Ishikawa (cell line): ENCODE measurements at regions not wholly inside any gene's neighbourhood (a gene's known extent, or its start where the extent isn't known, plus 50 kb on each side); places are given as distances from the start of the nearest gene placed in this dataset.

Experiments
- CEBPB ChIP-seq: IDR thresholded peaks from 2 replicates; pipeline ENCODE4 v1.6.1; 2012
- CREB1 ChIP-seq: IDR thresholded peaks from 2 replicates; pipeline ENCODE4 v1.6.1; 2012; ENCODE audit warnings: low read depth
- EGR1 ChIP-seq: IDR thresholded peaks from 2 replicates; pipeline ENCODE4 v1.6.1; 2012
- EP300 ChIP-seq: IDR thresholded peaks from 2 replicates; pipeline ENCODE4 v1.6.1; 2012; ENCODE audit warnings: borderline replicate concordance
- FOXM1 ChIP-seq: IDR thresholded peaks from 2 replicates; pipeline ENCODE4 v1.6.1; 2012; ENCODE audit warnings: low read depth, borderline replicate concordance
- NFIC ChIP-seq: IDR thresholded peaks from 2 replicates; pipeline ENCODE4 v1.6.1; 2012
- RAD21 ChIP-seq: IDR thresholded peaks from 2 replicates; pipeline ENCODE4 v1.6.1; 2012; ENCODE audit warnings: low read depth
- REST ChIP-seq: IDR thresholded peaks from 2 replicates; pipeline ENCODE4 v1.6.1; 2012; ENCODE audit warnings: low read depth, mild to moderate bottlenecking
- TAF1 ChIP-seq: IDR thresholded peaks from 2 replicates; pipeline ENCODE4 v1.6.1; 2012; ENCODE audit warnings: low read depth, mild to moderate bottlenecking
- TEAD4 ChIP-seq: IDR thresholded peaks from 2 replicates; pipeline ENCODE4 v1.6.1; 2012
- YY1 ChIP-seq: IDR thresholded peaks from 2 replicates; pipeline ENCODE4 v1.6.1; 2012; ENCODE audit warnings: low read depth
- ZBTB7A ChIP-seq: IDR thresholded peaks from 2 replicates; pipeline ENCODE4 v1.6.1; 2012; ENCODE audit warnings: low read depth

GRCh38 chr4:178316211-178316610 lies 874.0 kb upstream of the AGA start:
- TF ChIP-seq CREB1 (no peak), YY1 (no peak), EP300 (no peak), TAF1 (no peak), NFIC (no peak), FOXM1 (no peak), REST (no peak), EGR1 (no peak), CEBPB (no peak), ZBTB7A (no peak), RAD21 (no peak), TEAD4 (no peak)
